ENCODE measurements at regions not wholly inside any gene's neighbourhood (a gene's known extent, or its start where the extent isn't known, plus 50 kb on each side); places are given as distances from the start of the nearest gene placed in this dataset.

- intact Hi-C loops (cut with DNase I): no loop called here
- H3K27me3 ChIP-seq (ENCODE audit: control insufficient read depth in 1 of 2, insufficient read depth in 2 of 2, low read length in 1 of 2): no peaks in the 10 kb centered on the region
- no peaks in the 10 kb centered on the region for H3K36me3 ChIP-seq (ENCODE audit: control insufficient read depth in 1 of 2, insufficient read depth in 2 of 2, low read length in 1 of 2)
- H3K4me1 ChIP-seq (ENCODE audit: control insufficient read depth in 1 of 2, insufficient read depth in 2 of 2, low read length in 2 of 2): no peaks in the 10 kb centered on the region
- no peak for DNase-seq
- ATAC-seq (ENCODE audit: low FRiP score): no peak
- no peak overlapping the region for H3K27ac ChIP-seq (ENCODE audit: low read depth in 1 of 2, low read length in 2 of 2)
- no peaks in the 10 kb centered on the region for H3K9me3 ChIP-seq (ENCODE audit: control insufficient read depth, low read length)
- WGBS, 2 donors: 81 to 84% methylated on average over 8 of the region's 8 CpGs
- no peak overlapping the region for H3K4me3 ChIP-seq (ENCODE audit: low read length in 2 of 2)
Measured at GRCh38 chr5:107168848-107169752, 501.6 kb downstream of the EFNA5 start.

- Histone ChIP-seq H3K27ac (ENCODE audit: low read depth in 1 of 2, low read length in 2 of 2) (no peak overlapping the region), H3K36me3 (ENCODE audit: control insufficient read depth in 1 of 2, insufficient read depth in 2 of 2, low read length in 1 of 2) (no peaks in the 10 kb centered on the region), H3K9me3 (ENCODE audit: control insufficient read depth, low read length) (no peaks in the 10 kb centered on the region), H3K4me1 (ENCODE audit: control insufficient read depth in 1 of 2, insufficient read depth in 2 of 2, low read length in 2 of 2) (no peaks in the 10 kb centered on the region), H3K27me3 (ENCODE audit: control insufficient read depth in 1 of 2, insufficient read depth in 2 of 2, low read length in 1 of 2) (no peaks in the 10 kb centered on the region), H3K4me3 (ENCODE audit: low read length in 2 of 2) (no peak overlapping the region)
- 88 to 89% methylated on average over 1 of the region's 1 CpG for WGBS, 2 donors
- intact Hi-C loops (cut with DNase I): no loop called here
- no peak for DNase-seq
- ATAC-seq (ENCODE audit: low FRiP score): no peak
Measured at GRCh38 chr5:107168086-107168485, 502.7 kb downstream of the EFNA5 start.

- Histone ChIP-seq H3K27me3 (ENCODE audit: control insufficient read depth in 1 of 2, insufficient read depth in 2 of 2, low read length in 1 of 2) (no peaks in the 10 kb centered on the region), H3K27ac (ENCODE audit: low read depth in 1 of 2, low read length in 2 of 2) (no peak overlapping the region), H3K36me3 (ENCODE audit: control insufficient read depth in 1 of 2, insufficient read depth in 2 of 2, low read length in 1 of 2) (no peaks in the 10 kb centered on the region), H3K4me1 (ENCODE audit: control insufficient read depth in 1 of 2, insufficient read depth in 2 of 2, low read length in 2 of 2) (no peaks in the 10 kb centered on the region), H3K9me3 (ENCODE audit: control insufficient read depth, low read length) (no peaks in the 10 kb centered on the region), H3K4me3 (ENCODE audit: low read length in 2 of 2) (no peak overlapping the region)
- ATAC-seq (ENCODE audit: low FRiP score) (no peak), DNase-seq (no peak)
- intact Hi-C loops (cut with DNase I): no loop called here
- 46 to 96% methylated on average over 2 of the region's 2 CpGs for WGBS, 2 donors
Measured at GRCh38 chr5:107165296-107165695, 505.4 kb downstream of the EFNA5 start.

DNA sequence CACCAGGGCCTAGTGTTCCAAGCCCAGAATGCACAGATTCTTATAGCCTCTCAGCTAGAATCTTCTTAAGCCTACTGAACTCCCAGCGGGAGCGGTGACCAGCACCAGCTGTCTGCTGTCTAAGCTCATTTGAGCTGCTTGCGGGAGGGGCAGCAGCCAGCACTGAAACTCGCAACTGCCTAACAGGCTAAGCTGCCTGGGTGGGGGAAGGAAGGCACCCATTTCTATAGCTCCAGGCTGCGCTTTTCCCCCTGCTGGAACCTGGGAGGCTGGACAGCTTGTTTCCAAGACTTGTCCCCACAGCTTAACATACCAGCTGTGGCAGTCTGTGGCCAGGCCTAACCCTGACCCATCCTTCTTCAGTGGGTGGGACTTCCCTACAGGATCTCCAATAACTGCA, 512.9 kb downstream of the EFNA5 start:
- ATAC-seq (ENCODE audit: low FRiP score) (no peak), DNase-seq (no peak)
- WGBS, 2 donors: 99% methylated on average over 5 of the region's 5 CpGs
- Histone ChIP-seq H3K9me3 (ENCODE audit: control insufficient read depth, low read length) (no peaks in the 10 kb centered on the region), H3K4me3 (ENCODE audit: low read length in 2 of 2) (no peak overlapping the region), H3K27me3 (ENCODE audit: control insufficient read depth in 1 of 2, insufficient read depth in 2 of 2, low read length in 1 of 2) (no peaks in the 10 kb centered on the region), H3K27ac (ENCODE audit: low read depth in 1 of 2, low read length in 2 of 2) (no peak overlapping the region), H3K4me1 (ENCODE audit: control insufficient read depth in 1 of 2, insufficient read depth in 2 of 2, low read length in 2 of 2) (no peaks in the 10 kb centered on the region), H3K36me3 (ENCODE audit: control insufficient read depth in 1 of 2, insufficient read depth in 2 of 2, low read length in 1 of 2) (no peaks in the 10 kb centered on the region)
- intact Hi-C loops (cut with DNase I): no loop called here

GRCh38 chr5:107155707-107156106, 515.0 kb downstream of the EFNA5 start:
- Histone ChIP-seq H3K36me3 (ENCODE audit: control insufficient read depth in 1 of 2, insufficient read depth in 2 of 2, low read length in 1 of 2) (no peaks in the 10 kb centered on the region), H3K27ac (ENCODE audit: low read depth in 1 of 2, low read length in 2 of 2) (no peak overlapping the region), H3K9me3 (ENCODE audit: control insufficient read depth, low read length) (no peaks in the 10 kb centered on the region), H3K27me3 (ENCODE audit: control insufficient read depth in 1 of 2, insufficient read depth in 2 of 2, low read length in 1 of 2) (no peaks in the 10 kb centered on the region), H3K4me3 (ENCODE audit: low read length in 2 of 2) (no peak overlapping the region), H3K4me1 (ENCODE audit: control insufficient read depth in 1 of 2, insufficient read depth in 2 of 2, low read length in 2 of 2) (no peaks in the 10 kb centered on the region)
- ATAC-seq (ENCODE audit: low FRiP score) (no peak), DNase-seq (no peak)
- 87 to 90% methylated on average over 4 of the region's 4 CpGs for WGBS, 2 donors
- intact Hi-C loops (cut with DNase I): no loop called here

DNA sequence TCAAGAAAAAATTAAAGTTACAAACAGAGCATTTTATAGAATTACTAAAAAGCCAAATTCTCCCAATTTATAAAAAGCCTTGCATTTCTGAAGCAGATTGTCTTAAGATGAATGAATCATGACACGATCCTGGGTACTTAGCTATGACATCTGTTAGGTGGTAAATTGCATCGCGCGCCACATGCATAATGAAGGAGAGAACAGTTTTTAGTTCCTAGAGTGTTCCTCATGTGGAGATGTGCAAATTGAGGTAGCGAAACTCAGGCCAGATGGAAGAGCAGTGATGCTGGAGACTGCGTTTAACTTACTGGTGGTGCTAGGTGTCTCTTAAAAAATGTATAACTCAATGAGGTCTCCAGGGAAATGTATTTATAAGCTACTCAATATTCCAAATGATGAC, 516.1 kb downstream of the EFNA5 start:
- 95 to 97% methylated on average over 6 of the region's 6 CpGs for WGBS, 2 donors
- Histone ChIP-seq H3K36me3 (ENCODE audit: control insufficient read depth in 1 of 2, insufficient read depth in 2 of 2, low read length in 1 of 2) (no peaks in the 10 kb centered on the region), H3K27me3 (ENCODE audit: control insufficient read depth in 1 of 2, insufficient read depth in 2 of 2, low read length in 1 of 2) (no peaks in the 10 kb centered on the region), H3K9me3 (ENCODE audit: control insufficient read depth, low read length) (no peaks in the 10 kb centered on the region), H3K4me1 (ENCODE audit: control insufficient read depth in 1 of 2, insufficient read depth in 2 of 2, low read length in 2 of 2) (no peaks in the 10 kb centered on the region), H3K27ac (ENCODE audit: low read depth in 1 of 2, low read length in 2 of 2) (no peak overlapping the region), H3K4me3 (ENCODE audit: low read length in 2 of 2) (no peak overlapping the region)
- ATAC-seq (ENCODE audit: low FRiP score) (no peak), DNase-seq (no peak)
- intact Hi-C loops (cut with DNase I): no loop called here

- no peaks in the 10 kb centered on the region for H3K36me3 ChIP-seq (ENCODE audit: control insufficient read depth in 1 of 2, insufficient read depth in 2 of 2, low read length in 1 of 2)
- intact Hi-C loops (cut with DNase I): no loop called here
Measured at GRCh38 chr5:107153283-107153682, 517.5 kb downstream of the EFNA5 start.

GRCh38 chr5:107149243-107150005, 521.3 kb downstream of the EFNA5 start:
- Histone ChIP-seq H3K9me3 (ENCODE audit: control insufficient read depth, low read length) (no peaks in the 10 kb centered on the region), H3K27ac (ENCODE audit: low read depth in 1 of 2, low read length in 2 of 2) (no peak overlapping the region), H3K27me3 (ENCODE audit: control insufficient read depth in 1 of 2, insufficient read depth in 2 of 2, low read length in 1 of 2) (no peaks in the 10 kb centered on the region), H3K36me3 (ENCODE audit: control insufficient read depth in 1 of 2, insufficient read depth in 2 of 2, low read length in 1 of 2) (no peaks in the 10 kb centered on the region), H3K4me3 (ENCODE audit: low read length in 2 of 2) (no peak overlapping the region), H3K4me1 (ENCODE audit: control insufficient read depth in 1 of 2, insufficient read depth in 2 of 2, low read length in 2 of 2) (peaks cover 0 to 3% of the 10 kb centered on the region in 2 donors)
- 48 to 79% methylated on average over 3 of the region's 3 CpGs for WGBS, 2 donors
- intact Hi-C loops (cut with DNase I): no loop called here
- no peak for DNase-seq
- no peak for ATAC-seq (ENCODE audit: low FRiP score)

More at GRCh38 chr5:107153283-107153682, 517.5 kb downstream of the EFNA5 start:
- Histone ChIP-seq H3K9me3 (ENCODE audit: control insufficient read depth, low read length) (no peaks in the 10 kb centered on the region), H3K4me3 (ENCODE audit: low read length in 2 of 2) (no peak overlapping the region), H3K27me3 (ENCODE audit: control insufficient read depth in 1 of 2, insufficient read depth in 2 of 2, low read length in 1 of 2) (no peaks in the 10 kb centered on the region), H3K4me1 (ENCODE audit: control insufficient read depth in 1 of 2, insufficient read depth in 2 of 2, low read length in 2 of 2) (no peaks in the 10 kb centered on the region), H3K27ac (ENCODE audit: low read depth in 1 of 2, low read length in 2 of 2) (no peak overlapping the region)
- DNase-seq (no peak), ATAC-seq (ENCODE audit: low FRiP score) (no peak)
- WGBS, 2 donors: 10 to 23% methylated on average over 2 of the region's 2 CpGs

GRCh38 chr5:107147589-107147988, 523.1 kb downstream of the EFNA5 start:
- Histone ChIP-seq H3K4me1 (ENCODE audit: control insufficient read depth in 1 of 2, insufficient read depth in 2 of 2, low read length in 2 of 2) (peaks cover 0 to 3% of the 10 kb centered on the region in 2 donors), H3K4me3 (ENCODE audit: low read length in 2 of 2) (no peak overlapping the region), H3K27ac (ENCODE audit: low read depth in 1 of 2, low read length in 2 of 2) (no peak overlapping the region), H3K27me3 (ENCODE audit: control insufficient read depth in 1 of 2, insufficient read depth in 2 of 2, low read length in 1 of 2) (no peaks in the 10 kb centered on the region), H3K9me3 (ENCODE audit: control insufficient read depth, low read length) (no peaks in the 10 kb centered on the region), H3K36me3 (ENCODE audit: control insufficient read depth in 1 of 2, insufficient read depth in 2 of 2, low read length in 1 of 2) (no peaks in the 10 kb centered on the region)
- intact Hi-C loops (cut with DNase I): no loop called here
- no peak for ATAC-seq (ENCODE audit: low FRiP score)
- WGBS, 2 donors: 65 to 87% methylated on average over 1 of the region's 1 CpG
- no peak for DNase-seq

Measured in aorta (tissue), 5 donors.